H9 (cell line): ENCODE measurements at regions not wholly inside any gene's neighbourhood (a gene's known extent, or its start where the extent isn't known, plus 50 kb on each side); places are given as distances from the start of the nearest gene placed in this dataset.
"Not testable (repeated sequence)": the region's sequence is repeated elsewhere in the genome, so short reads cannot be mapped to it uniquely, and the experiment has no call there.

Experiments
- DNase-seq: peaks from one replicate; pipeline ENCODE4 v3.0.0-alpha.2; 2017
- H2AFZ ChIP-seq: one replicate; pipeline ENCODE4 v1.6.1; 2013; ENCODE audit warnings: mild to moderate bottlenecking, low read length, control low read depth, moderate library complexity
- H2AK5ac ChIP-seq: 2 replicates; pipeline ENCODE4 v1.6.1; 2013; ENCODE audit warnings: low read length, control low read depth, mixed read lengths; ENCODE audit not compliant: insufficient read length
- H2BK120ac ChIP-seq: one replicate; pipeline ENCODE4 v1.6.1; 2013; ENCODE audit warnings: low read depth, mild to moderate bottlenecking, low read length, control low read depth, inconsistent platforms; ENCODE audit not compliant: poor library complexity, severe bottlenecking
- H2BK12ac ChIP-seq: 2 replicates; pipeline ENCODE4 v1.6.1; 2013; ENCODE audit warnings: low read length, control low read depth, mixed read lengths, low read depth; ENCODE audit not compliant: insufficient read length
- H2BK15ac ChIP-seq: 2 replicates; pipeline ENCODE4 v1.6.1; 2013; ENCODE audit warnings: low read depth, low read length, control low read depth
- H2BK20ac ChIP-seq: one replicate; pipeline ENCODE4 v1.6.1; 2013; ENCODE audit warnings: low read depth, mild to moderate bottlenecking, low read length, control low read depth, inconsistent platforms; ENCODE audit not compliant: poor library complexity, severe bottlenecking
- H2BK5ac ChIP-seq: 2 replicates; pipeline ENCODE4 v1.6.1; 2013; ENCODE audit warnings: low read length, control low read depth, mixed read lengths; ENCODE audit not compliant: insufficient read length
- H3K14ac ChIP-seq: 2 replicates; pipeline ENCODE4 v1.6.1; 2013; ENCODE audit warnings: low read length, control low read depth; ENCODE audit not compliant: insufficient read depth
- H3K18ac ChIP-seq: 2 replicates; pipeline ENCODE4 v1.6.1; 2013; ENCODE audit warnings: low read depth, mild to moderate bottlenecking, mixed read lengths, low read length, control low read depth; ENCODE audit not compliant: insufficient read length
- H3K23ac ChIP-seq: 2 replicates; pipeline ENCODE4 v1.6.1; 2013; ENCODE audit warnings: low read length, control low read depth, mixed read lengths, low read depth; ENCODE audit not compliant: insufficient read length
- H3K23me2 ChIP-seq: 2 replicates; pipeline ENCODE4 v1.6.1; 2013; ENCODE audit warnings: low read depth, mild to moderate bottlenecking, mixed read lengths, low read length, control low read depth; ENCODE audit not compliant: insufficient read length, poor library complexity, severe bottlenecking
- H3K27ac ChIP-seq: 2 replicates; pipeline ENCODE4 v1.5.1; 2013; ENCODE audit warnings: low read length, control low read depth, mixed read lengths, low read depth; ENCODE audit not compliant: insufficient read length
- H3K27me3 ChIP-seq: 2 replicates; pipeline ENCODE4 v1.6.1; 2013; ENCODE audit warnings: low read length, control low read depth, inconsistent platforms; ENCODE audit not compliant: insufficient read depth
- H3K4ac ChIP-seq: 2 replicates; pipeline ENCODE4 v1.6.1; 2013; ENCODE audit warnings: low read depth, mild to moderate bottlenecking, control low read depth, inconsistent platforms, low read length, moderate library complexity
- H3K4me1 ChIP-seq: 2 replicates; pipeline ENCODE4 v1.6.1; 2013; ENCODE audit warnings: low read length, control low read depth, inconsistent platforms; ENCODE audit not compliant: insufficient read depth
- H3K4me2 ChIP-seq: 2 replicates; pipeline ENCODE4 v1.6.1; 2013; ENCODE audit warnings: low read length, control low read depth, mixed read lengths; ENCODE audit not compliant: insufficient read length, insufficient read depth
- H3K56ac ChIP-seq: 2 replicates; pipeline ENCODE4 v1.6.1; 2013; ENCODE audit warnings: low read depth, mild to moderate bottlenecking, mixed read lengths, low read length, control low read depth; ENCODE audit not compliant: insufficient read length
- H3K79me1 ChIP-seq: 2 replicates; pipeline ENCODE4 v1.6.1; 2013; ENCODE audit warnings: low read depth, mild to moderate bottlenecking, moderate library complexity, low read length, control low read depth, inconsistent platforms; ENCODE audit not compliant: insufficient read depth, poor library complexity, severe bottlenecking
- H3K79me2 ChIP-seq: 2 replicates; pipeline ENCODE4 v1.6.1; 2013; ENCODE audit warnings: low read length, control low read depth, inconsistent platforms; ENCODE audit not compliant: insufficient read depth
- H3K9ac ChIP-seq: 2 replicates; pipeline ENCODE4 v1.6.1; 2013; ENCODE audit warnings: low read length, control low read depth, mixed read lengths; ENCODE audit not compliant: insufficient read length; ENCODE audit errors: extremely low read depth
- H3K9me3 ChIP-seq: one replicate; pipeline ENCODE4 v1.6.1; 2013; ENCODE audit warnings: low read depth, low read length, inconsistent platforms; ENCODE audit not compliant: control insufficient read depth
- H3T11ph ChIP-seq: one replicate; pipeline ENCODE4 v1.6.1; 2013; ENCODE audit warnings: mild to moderate bottlenecking, low read length, control low read depth, inconsistent platforms
- H4K20me1 ChIP-seq: one replicate; pipeline ENCODE4 v1.6.1; 2013; ENCODE audit not compliant: control insufficient read depth, insufficient read length, insufficient read depth
- H4K5ac ChIP-seq: 2 replicates; pipeline ENCODE4 v1.6.1; 2013; ENCODE audit warnings: low read depth, mild to moderate bottlenecking, mixed read lengths, low read length, control low read depth; ENCODE audit not compliant: insufficient read length
- H4K8ac ChIP-seq: replicated peaks from 2 replicates; pipeline ENCODE4 v1.6.1; 2013; ENCODE audit warnings: low read length, control low read depth, mixed read lengths, low read depth; ENCODE audit not compliant: insufficient read length
- H4K91ac ChIP-seq: 2 replicates; pipeline ENCODE4 v1.6.1; 2013; ENCODE audit warnings: low read depth, mild to moderate bottlenecking, moderate library complexity, mixed read lengths, low read length, control low read depth; ENCODE audit not compliant: insufficient read length
- H3K27ac Mint-ChIP-seq, 3 experiments: 2 replicates in 2 of 3; 3 replicates in 1 of 3; pipeline ENCODE4 v1.8.0; 2020 to 2021; ENCODE audit warnings: mixed read lengths in 3 of 3, mild to moderate bottlenecking in 1 of 3, moderate library complexity in 1 of 3
- H3K27me3 Mint-ChIP-seq: 2 replicates; pipeline ENCODE4 v1.8.0; 2021; ENCODE audit warnings: low read depth, mild to moderate bottlenecking, moderate library complexity, mixed read lengths
- H3K36me3 Mint-ChIP-seq, 3 experiments: 2 replicates in 2 of 3; 3 replicates in 1 of 3; pipeline ENCODE4 v1.8.0; 2020 to 2021; ENCODE audit warnings: low read depth in 3 of 3, mixed read lengths in 3 of 3; ENCODE audit not compliant: insufficient read depth in 1 of 3
- H3K4me1 Mint-ChIP-seq, 2 experiments: 2 replicates each; pipeline ENCODE4 v1.8.0; 2020; ENCODE audit warnings: mixed read lengths in 2 of 2
- H3K4me3 Mint-ChIP-seq, 2 experiments: 2 replicates in 1 of 2; 3 replicates in 1 of 2; pipeline ENCODE4 v1.8.0; 2020 to 2021; ENCODE audit warnings: mild to moderate bottlenecking in 2 of 2, mixed read lengths in 2 of 2, moderate library complexity in 1 of 2
- H3K9me3 Mint-ChIP-seq, 2 experiments: 2 replicates in 1 of 2; 3 replicates in 1 of 2; pipeline ENCODE4 v1.8.0; 2020; ENCODE audit warnings: mild to moderate bottlenecking in 2 of 2, mixed read lengths in 2 of 2, moderate library complexity in 1 of 2
- CTCF ChIP-seq: fragments of 200-600 bp; sonication (generic); conservative IDR thresholded peaks from 3 replicates; pipeline ENCODE4 v1.8.0; 2021; ENCODE audit warnings: antibody characterized with exemption, mild to moderate bottlenecking
- WGBS: extraction: QIAGEN DNeasy Blood & Tissue Kit; methylation state at CpG from one replicate; pipeline ENCODE4 v1.1.7; 2013; ENCODE audit warnings: missing lambda C conversion rate, low lambda C conversion rate, mixed read lengths; ENCODE audit not compliant: insufficient read length; ENCODE audit errors: extremely low coverage; 5-methylcytosine and 5-hydroxymethylcytosine counted together

DNA sequence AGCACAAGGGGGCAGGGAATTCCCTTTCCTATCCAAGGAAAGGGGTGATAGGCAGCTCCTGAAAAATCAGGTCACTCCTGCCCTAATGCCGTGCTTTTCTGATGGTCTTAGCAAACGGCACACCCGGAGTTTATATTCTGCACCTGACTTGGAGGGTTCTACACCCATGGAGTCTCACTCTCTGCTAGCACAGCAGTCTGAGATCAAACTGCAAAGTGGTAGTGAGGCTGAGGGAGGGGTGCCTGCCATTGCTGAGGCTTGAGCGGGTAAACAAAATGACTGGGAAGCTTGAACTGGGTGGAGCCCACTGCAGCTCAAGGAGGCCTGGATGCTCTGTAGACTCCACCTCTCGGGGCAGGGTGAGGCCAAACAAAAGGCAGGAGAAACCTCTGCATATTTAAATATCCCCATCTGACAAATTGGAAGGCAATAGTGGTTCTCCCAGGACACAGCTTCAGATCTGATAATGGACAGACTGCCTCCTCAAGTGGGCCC is 194.7 kb downstream of the OR4A47 start:
- Histone ChIP-seq H4K5ac (no peak overlapping the region), H3K9ac (no peak overlapping the region), H3K27me3 (no peaks in the 10 kb centered on the region), H2BK12ac (no peak overlapping the region), H3K27ac (no peak overlapping the region), H2BK5ac (no peak overlapping the region), H4K20me1 (no peaks in the 10 kb centered on the region), H3K9me3 (peaks cover 31% of the 10 kb centered on the region), H3K18ac (no peak overlapping the region), H2BK15ac (no peak overlapping the region), H3K23me2 (no peaks in the 10 kb centered on the region), H3K23ac (no peak overlapping the region), H4K8ac (no peak overlapping the region), H3K79me2 (no peaks in the 10 kb centered on the region), H4K91ac (no peak overlapping the region), H3K56ac (no peak overlapping the region), H3K79me1 (no peaks in the 10 kb centered on the region), H2BK20ac (no peak overlapping the region), H3K14ac (no peak overlapping the region), H3T11ph (no peak overlapping the region), H3K4me2 (no peak overlapping the region), H3K4me1 (no peaks in the 10 kb centered on the region), H2AK5ac (no peak overlapping the region), H3K4ac (no peak overlapping the region), H2BK120ac (no peak overlapping the region), H2AFZ (no peak overlapping the region)
- Mint-ChIP-seq H3K27ac (no peak overlapping the region), H3K27me3 (no peaks in the 10 kb centered on the region; the same call in 1 of the 2 replicates), H3K9me3 (peaks cover 94 to 96% of the 10 kb centered on the region in 2 experiments), H3K4me1 (no peaks in the 10 kb centered on the region), H3K36me3 (peaks cover 16 to 30% (median 24%) of the 10 kb centered on the region in 3 experiments), H3K4me3 (no peak overlapping the region)
- DNase-seq = no peak
- WGBS = no CpG with 5 or more reads among the region's 5 CpGs
- TF ChIP-seq CTCF = no peak

DNA sequence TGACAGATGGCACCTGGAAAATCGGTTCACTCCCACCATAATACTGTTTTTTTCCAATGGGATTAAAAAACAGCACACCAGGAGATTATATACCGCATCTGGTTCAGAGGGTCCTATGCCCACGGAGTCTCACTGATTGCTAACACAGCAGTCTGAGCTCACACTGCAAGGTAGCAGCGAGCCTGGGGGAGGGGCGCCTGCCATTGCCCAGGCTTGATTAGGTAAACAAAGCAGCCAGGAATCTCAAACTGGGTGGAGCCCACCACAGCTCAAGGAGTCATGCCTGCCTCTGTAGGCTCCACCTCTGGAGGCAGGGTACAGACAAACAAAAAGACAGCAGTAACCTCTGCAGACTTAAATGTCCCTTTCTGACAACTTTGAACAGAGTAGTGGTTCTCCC is 240.9 kb downstream of the OR4A47 start:
- H3K23ac ChIP-seq, H3K79me2 ChIP-seq, H3K79me1 ChIP-seq, H3K4me1 ChIP-seq, H3K23me2 ChIP-seq, H3K9ac ChIP-seq, H2BK15ac ChIP-seq, H3T11ph ChIP-seq, H3K18ac ChIP-seq, H3K4me3 Mint-ChIP-seq, H3K4me1 Mint-ChIP-seq, H3K4ac ChIP-seq, H2BK20ac ChIP-seq, H2BK12ac ChIP-seq, H3K14ac ChIP-seq, H3K27ac ChIP-seq, H3K27me3 ChIP-seq, H2AK5ac ChIP-seq, H3K27me3 Mint-ChIP-seq, H4K8ac ChIP-seq, H4K91ac ChIP-seq, H2BK5ac ChIP-seq, H2AFZ ChIP-seq, H4K20me1 ChIP-seq, H4K5ac ChIP-seq, H3K4me2 ChIP-seq, DNase-seq, H3K27ac Mint-ChIP-seq, H2BK120ac ChIP-seq, H3K56ac ChIP-seq: not testable (repeated sequence)
- Mint-ChIP-seq H3K36me3 (peaks cover 4 to 32% (median 9%) of the 10 kb centered on the region in 3 experiments; a peak in 6 of 7 replicates), H3K9me3 (peaks cover 93 to 99% of the 10 kb centered on the region in 2 experiments)
- H3K9me3 ChIP-seq = peaks cover 64% of the 10 kb centered on the region
- no CpG with 5 or more reads among the region's 5 CpGs for WGBS
